ENCODE measurements at regions not wholly inside any gene's neighbourhood (a gene's known extent, or its start where the extent isn't known, plus 50 kb on each side); places are given as distances from the start of the nearest gene placed in this dataset.

- no peaks in the 10 kb centered on the region for H4K20me1 ChIP-seq (ENCODE audit: low read depth, low read length)
- H3K4me2 ChIP-seq (ENCODE audit: low read depth, low read length, poor library complexity, severe bottlenecking): no peak overlapping the region
- no peaks in the 10 kb centered on the region for H3K9me3 ChIP-seq (ENCODE audit: insufficient read depth, low read length)
- TF ChIP-seq EZH2phosphoT487 (conservative IDR thresholded peaks at IDR 0.05; ENCODE audit: low read length) (no peak), CTCF (IDR thresholded peaks at IDR 0.05; ENCODE audit: insufficient read depth, low read length, poor library complexity, severe bottlenecking) (no peak)
- H3K9me2 ChIP-seq (replicated peaks; ENCODE audit: insufficient read depth, low read length): no peaks in the 10 kb centered on the region
- H3K4me3 ChIP-seq (ENCODE audit: insufficient read depth, low read length, poor library complexity, severe bottlenecking): no peak overlapping the region
- H3K9ac ChIP-seq (ENCODE audit: low read length): no peak overlapping the region
- no peak overlapping the region for H2AFZ ChIP-seq (ENCODE audit: low read depth, low read length, severe bottlenecking)
- no peaks in the 10 kb centered on the region for H3F3A ChIP-seq (ENCODE audit: insufficient read depth)
- no peaks in the 10 kb centered on the region for H3K27me3 ChIP-seq (ENCODE audit: low read length)
- H3K36me3 ChIP-seq (ENCODE audit: low read length): no peaks in the 10 kb centered on the region
- H3K79me2 ChIP-seq (ENCODE audit: insufficient read depth, low read length): no peaks in the 10 kb centered on the region
- no peak overlapping the region for H3K27ac ChIP-seq (ENCODE audit: low read depth, low read length)
Observed at GRCh38 chr5:158069838-158070237, 210.9 kb upstream of the CLINT1 start.

- Histone ChIP-seq H3K4me2 (ENCODE audit: low read depth, low read length, poor library complexity, severe bottlenecking) (no peak overlapping the region), H3F3A (ENCODE audit: insufficient read depth) (no peaks in the 10 kb centered on the region), H3K9me3 (ENCODE audit: insufficient read depth, low read length) (no peaks in the 10 kb centered on the region), H3K27ac (ENCODE audit: low read depth, low read length) (no peak overlapping the region), H2AFZ (ENCODE audit: low read depth, low read length, severe bottlenecking) (no peak overlapping the region), H3K4me3 (ENCODE audit: insufficient read depth, low read length, poor library complexity, severe bottlenecking) (no peak overlapping the region), H3K27me3 (ENCODE audit: low read length) (no peaks in the 10 kb centered on the region), H3K9me2 (replicated peaks; ENCODE audit: insufficient read depth, low read length) (no peaks in the 10 kb centered on the region), H3K79me2 (ENCODE audit: insufficient read depth, low read length) (no peaks in the 10 kb centered on the region), H4K20me1 (ENCODE audit: low read depth, low read length) (no peaks in the 10 kb centered on the region), H3K9ac (ENCODE audit: low read length) (no peak overlapping the region), H3K36me3 (ENCODE audit: low read length) (no peaks in the 10 kb centered on the region)
- TF ChIP-seq CTCF (IDR thresholded peaks at IDR 0.05; ENCODE audit: insufficient read depth, low read length, poor library complexity, severe bottlenecking): no peak
- TF ChIP-seq EZH2phosphoT487 (conservative IDR thresholded peaks at IDR 0.05; ENCODE audit: low read length): no peak
Observed at GRCh38 chr5:158068964-158069363, 210.0 kb upstream of the CLINT1 start.

GRCh38 chr5:158066076-158066475 is 207.1 kb upstream of the CLINT1 start:
- H3K36me3 ChIP-seq (ENCODE audit: low read length): no peaks in the 10 kb centered on the region
- no peak overlapping the region for H3K4me2 ChIP-seq (ENCODE audit: low read depth, low read length, poor library complexity, severe bottlenecking)
- no peaks in the 10 kb centered on the region for H3F3A ChIP-seq (ENCODE audit: insufficient read depth)
- no peak overlapping the region for H3K4me3 ChIP-seq (ENCODE audit: insufficient read depth, low read length, poor library complexity, severe bottlenecking)
- H3K79me2 ChIP-seq (ENCODE audit: insufficient read depth, low read length): no peaks in the 10 kb centered on the region
- no peaks in the 10 kb centered on the region for H4K20me1 ChIP-seq (ENCODE audit: low read depth, low read length)
- H3K9me3 ChIP-seq (ENCODE audit: insufficient read depth, low read length): no peaks in the 10 kb centered on the region
- H3K27ac ChIP-seq (ENCODE audit: low read depth, low read length): no peak overlapping the region
- no peak overlapping the region for H3K9ac ChIP-seq (ENCODE audit: low read length)
- H3K9me2 ChIP-seq (replicated peaks; ENCODE audit: insufficient read depth, low read length): no peaks in the 10 kb centered on the region
- no peaks in the 10 kb centered on the region for H3K27me3 ChIP-seq (ENCODE audit: low read length)
- H2AFZ ChIP-seq (ENCODE audit: low read depth, low read length, severe bottlenecking): no peak overlapping the region
- no peak for TF ChIP-seq CTCF (IDR thresholded peaks at IDR 0.05; ENCODE audit: insufficient read depth, low read length, poor library complexity, severe bottlenecking)
- TF ChIP-seq EZH2phosphoT487 (conservative IDR thresholded peaks at IDR 0.05; ENCODE audit: low read length): no peak

All from SU-DHL-6 (cell line).